GM23338 (cell line): ENCODE measurements at regions not wholly inside any gene's neighbourhood (a gene's known extent, or its start where the extent isn't known, plus 50 kb on each side); places are given as distances from the start of the nearest gene placed in this dataset.

Source experiments
- ATAC-seq: fragments of 200-7000 bp; cut with Tn5 transposase; 3 replicates; pipeline ENCODE4 v1.9.1; 2020
- DNase-seq: peaks from one replicate; pipeline ENCODE4 v3.0.0-alpha.2; 2015; ENCODE audit warnings: low spot score
- H2AFZ ChIP-seq: fragments of 200-600 bp; sonication (generic); 2 replicates; pipeline ENCODE4 v1.8.0; 2016; ENCODE audit warnings: antibody characterized with exemption, mild to moderate bottlenecking, moderate library complexity
- H3F3A ChIP-seq: fragments of 200-600 bp; sonication (generic); replicated peaks from 2 replicates; pipeline ENCODE4 v1.8.0; 2017; ENCODE audit warnings: antibody characterized with exemption, mixed run types, low read depth
- H3K27ac ChIP-seq: fragments of 200-600 bp; sonication (generic); 2 replicates; pipeline ENCODE4 v1.6.1; 2016; ENCODE audit warnings: low read depth
- H3K27me3 ChIP-seq: fragments of 200-600 bp; sonication (generic); 2 replicates; pipeline ENCODE4 v1.8.0; 2016; ENCODE audit warnings: mild to moderate bottlenecking, mixed run types, moderate library complexity; ENCODE audit not compliant: insufficient read depth
- H3K36me3 ChIP-seq: fragments of 200-600 bp; sonication (generic); 2 replicates; pipeline ENCODE4 v1.8.0; 2016; ENCODE audit warnings: mild to moderate bottlenecking; ENCODE audit not compliant: insufficient read depth
- H3K4me1 ChIP-seq: fragments of 200-600 bp; sonication (generic); 2 replicates; pipeline ENCODE4 v1.8.0; 2016; ENCODE audit warnings: mild to moderate bottlenecking, moderate library complexity; ENCODE audit not compliant: insufficient read depth
- H3K4me2 ChIP-seq: fragments of 200-600 bp; sonication (generic); 2 replicates; pipeline ENCODE4 v1.7.1; 2017; ENCODE audit warnings: mixed run types
- H3K4me3 ChIP-seq: fragments of 200-600 bp; sonication (generic); 2 replicates; pipeline ENCODE4 v1.6.1; 2016; ENCODE audit warnings: mixed run types
- H3K79me2 ChIP-seq: fragments of 200-600 bp; sonication (generic); replicated peaks from 2 replicates; pipeline ENCODE4 v1.8.0; 2017; ENCODE audit warnings: mild to moderate bottlenecking; ENCODE audit not compliant: insufficient read depth
- H3K9me2 ChIP-seq: fragments of 200-600 bp; sonication (generic); 2 replicates; pipeline ENCODE4 v1.8.0; 2017; ENCODE audit not compliant: insufficient read depth
- H4K20me1 ChIP-seq: fragments of 200-600 bp; sonication (generic); replicated peaks from 2 replicates; pipeline ENCODE4 v1.8.0; 2017; ENCODE audit warnings: mild to moderate bottlenecking; ENCODE audit not compliant: insufficient read depth
- H3K27ac Mint-ChIP-seq: 2 replicates; pipeline ENCODE4 v1.8.0; 2020; ENCODE audit warnings: inconsistent platforms, mild to moderate bottlenecking, moderate library complexity, mixed read lengths
- H3K27me3 Mint-ChIP-seq: 3 replicates; pipeline ENCODE4 v1.8.0; 2022; ENCODE audit warnings: low read depth, mild to moderate bottlenecking, moderate library complexity, mixed read lengths, inconsistent platforms; ENCODE audit not compliant: insufficient read depth, poor library complexity
- H3K36me3 Mint-ChIP-seq: 3 replicates; pipeline ENCODE4 v1.8.0; 2021; ENCODE audit warnings: low read depth, mild to moderate bottlenecking, inconsistent platforms, moderate library complexity, mixed read lengths
- H3K4me1 Mint-ChIP-seq: 3 replicates; pipeline ENCODE4 v1.8.0; 2020; ENCODE audit warnings: mild to moderate bottlenecking, inconsistent platforms, mixed read lengths
- H3K4me3 Mint-ChIP-seq: 3 replicates; pipeline ENCODE4 v1.8.0; 2021; ENCODE audit warnings: moderate library complexity, mild to moderate bottlenecking, inconsistent platforms, mixed read lengths
- H3K9me3 Mint-ChIP-seq: 3 replicates; pipeline ENCODE4 v1.8.0; 2020; ENCODE audit warnings: moderate library complexity, mild to moderate bottlenecking, inconsistent platforms, mixed read lengths
- CREB1 ChIP-seq: fragments of 250-450 bp; sonication (Bioruptor Pico); IDR thresholded peaks from 2 replicates; pipeline ENCODE4 v1.5.0; 2020; ENCODE audit warnings: low read depth, mild to moderate bottlenecking, moderate library complexity
- EZH2 ChIP-seq: fragments of 200-600 bp; sonication (generic); IDR thresholded peaks from one replicate; pipeline ENCODE4 v1.8.0; 2017; ENCODE audit warnings: antibody characterized with exemption, mild to moderate bottlenecking, low read depth; ENCODE audit not compliant: unreplicated experiment
- EZH2phosphoT487 ChIP-seq: fragments of 200-600 bp; sonication (generic); IDR thresholded peaks from one replicate; pipeline ENCODE4 v1.8.1; 2018; ENCODE audit warnings: antibody characterized with exemption; ENCODE audit not compliant: unreplicated experiment
- JUNB ChIP-seq: IDR thresholded peaks from one replicate; pipeline ENCODE4 v1.6.1; 2016; ENCODE audit warnings: antibody characterized with exemption; ENCODE audit not compliant: unreplicated experiment
- NANOG ChIP-seq: IDR thresholded peaks from 2 replicates; pipeline ENCODE4 v1.6.1; 2016; ENCODE audit warnings: antibody characterized with exemption, borderline replicate concordance
- POLR2AphosphoS5 ChIP-seq: IDR thresholded peaks from 2 replicates; pipeline ENCODE4 v1.6.1; 2016; ENCODE audit warnings: antibody characterized with exemption, low read depth
- STAT1 ChIP-seq: IDR thresholded peaks from one replicate; pipeline ENCODE4 v1.6.1; 2016; ENCODE audit warnings: antibody characterized with exemption; ENCODE audit not compliant: unreplicated experiment
- ZNF114 ChIP-seq: fragments of 250-450 bp; sonication (Bioruptor Pico); IDR thresholded peaks from 2 replicates; pipeline ENCODE4 v1.5.0; 2020; ENCODE audit warnings: mild to moderate bottlenecking, moderate library complexity
- ZNF331 ChIP-seq: fragments of 250-450 bp; sonication (Bioruptor Pico); IDR thresholded peaks from 2 replicates; pipeline ENCODE4 v1.5.0; 2020; ENCODE audit warnings: low read depth, mild to moderate bottlenecking, moderate library complexity
- TF ChIP-seq, protein P1 (sequence below): fragments of 250-450 bp; sonication (Bioruptor Pico); IDR thresholded peaks from 2 replicates; pipeline ENCODE4 v1.5.0; 2020; ENCODE audit warnings: mild to moderate bottlenecking, moderate library complexity
- TF ChIP-seq, protein P2 (sequence below), 2 experiments: fragments of 200-600 bp in 1 of 2; sonication (generic) in 1 of 2; conservative IDR thresholded peaks; 2 replicates each; pipeline versions ENCODE4 v1.5.1 to v1.6.1; 2016 to 2017; ENCODE audit warnings: antibody characterized with exemption in 2 of 2, low read depth in 2 of 2, mild to moderate bottlenecking in 2 of 2, moderate library complexity in 1 of 2
- TF ChIP-seq, protein P3 (sequence below): IDR thresholded peaks from one replicate; pipeline ENCODE4 v1.6.1; 2018; ENCODE audit warnings: antibody characterized with exemption; ENCODE audit not compliant: unreplicated experiment
- TF ChIP-seq, protein P4 (sequence below): IDR thresholded peaks from 2 replicates; pipeline ENCODE4 v1.6.1; 2016; ENCODE audit warnings: antibody characterized with exemption

DNA sequence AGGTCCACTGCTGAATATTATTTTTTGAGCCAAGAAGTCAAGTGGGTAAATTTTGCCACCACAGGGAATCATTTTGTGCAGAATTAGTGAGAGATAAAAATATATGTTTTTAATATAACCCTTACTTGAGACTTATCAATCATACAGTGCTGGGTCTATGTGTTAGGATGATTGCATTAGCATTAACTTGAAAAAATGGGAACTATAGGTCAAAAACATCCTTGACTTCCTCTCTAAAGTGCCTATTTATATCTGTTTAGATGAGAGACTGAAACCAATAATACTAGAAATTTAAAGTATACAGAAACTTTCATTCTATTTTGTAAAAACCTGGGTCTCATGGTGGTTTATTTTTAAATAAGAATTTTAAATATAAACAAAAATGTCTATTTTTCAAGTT is 65.1 kb upstream of the CARD18 start:
- H3K4me1 ChIP-seq: no peaks in the 10 kb centered on the region
- H3K4me2 ChIP-seq: no peak overlapping the region
- DNase-seq (no peak), ATAC-seq (no peak)
- no peak overlapping the region for H3K4me3 ChIP-seq
- H3K79me2 ChIP-seq: no peaks in the 10 kb centered on the region
- H3K36me3 ChIP-seq: no peaks in the 10 kb centered on the region
- TF ChIP-seq, protein P1, sequence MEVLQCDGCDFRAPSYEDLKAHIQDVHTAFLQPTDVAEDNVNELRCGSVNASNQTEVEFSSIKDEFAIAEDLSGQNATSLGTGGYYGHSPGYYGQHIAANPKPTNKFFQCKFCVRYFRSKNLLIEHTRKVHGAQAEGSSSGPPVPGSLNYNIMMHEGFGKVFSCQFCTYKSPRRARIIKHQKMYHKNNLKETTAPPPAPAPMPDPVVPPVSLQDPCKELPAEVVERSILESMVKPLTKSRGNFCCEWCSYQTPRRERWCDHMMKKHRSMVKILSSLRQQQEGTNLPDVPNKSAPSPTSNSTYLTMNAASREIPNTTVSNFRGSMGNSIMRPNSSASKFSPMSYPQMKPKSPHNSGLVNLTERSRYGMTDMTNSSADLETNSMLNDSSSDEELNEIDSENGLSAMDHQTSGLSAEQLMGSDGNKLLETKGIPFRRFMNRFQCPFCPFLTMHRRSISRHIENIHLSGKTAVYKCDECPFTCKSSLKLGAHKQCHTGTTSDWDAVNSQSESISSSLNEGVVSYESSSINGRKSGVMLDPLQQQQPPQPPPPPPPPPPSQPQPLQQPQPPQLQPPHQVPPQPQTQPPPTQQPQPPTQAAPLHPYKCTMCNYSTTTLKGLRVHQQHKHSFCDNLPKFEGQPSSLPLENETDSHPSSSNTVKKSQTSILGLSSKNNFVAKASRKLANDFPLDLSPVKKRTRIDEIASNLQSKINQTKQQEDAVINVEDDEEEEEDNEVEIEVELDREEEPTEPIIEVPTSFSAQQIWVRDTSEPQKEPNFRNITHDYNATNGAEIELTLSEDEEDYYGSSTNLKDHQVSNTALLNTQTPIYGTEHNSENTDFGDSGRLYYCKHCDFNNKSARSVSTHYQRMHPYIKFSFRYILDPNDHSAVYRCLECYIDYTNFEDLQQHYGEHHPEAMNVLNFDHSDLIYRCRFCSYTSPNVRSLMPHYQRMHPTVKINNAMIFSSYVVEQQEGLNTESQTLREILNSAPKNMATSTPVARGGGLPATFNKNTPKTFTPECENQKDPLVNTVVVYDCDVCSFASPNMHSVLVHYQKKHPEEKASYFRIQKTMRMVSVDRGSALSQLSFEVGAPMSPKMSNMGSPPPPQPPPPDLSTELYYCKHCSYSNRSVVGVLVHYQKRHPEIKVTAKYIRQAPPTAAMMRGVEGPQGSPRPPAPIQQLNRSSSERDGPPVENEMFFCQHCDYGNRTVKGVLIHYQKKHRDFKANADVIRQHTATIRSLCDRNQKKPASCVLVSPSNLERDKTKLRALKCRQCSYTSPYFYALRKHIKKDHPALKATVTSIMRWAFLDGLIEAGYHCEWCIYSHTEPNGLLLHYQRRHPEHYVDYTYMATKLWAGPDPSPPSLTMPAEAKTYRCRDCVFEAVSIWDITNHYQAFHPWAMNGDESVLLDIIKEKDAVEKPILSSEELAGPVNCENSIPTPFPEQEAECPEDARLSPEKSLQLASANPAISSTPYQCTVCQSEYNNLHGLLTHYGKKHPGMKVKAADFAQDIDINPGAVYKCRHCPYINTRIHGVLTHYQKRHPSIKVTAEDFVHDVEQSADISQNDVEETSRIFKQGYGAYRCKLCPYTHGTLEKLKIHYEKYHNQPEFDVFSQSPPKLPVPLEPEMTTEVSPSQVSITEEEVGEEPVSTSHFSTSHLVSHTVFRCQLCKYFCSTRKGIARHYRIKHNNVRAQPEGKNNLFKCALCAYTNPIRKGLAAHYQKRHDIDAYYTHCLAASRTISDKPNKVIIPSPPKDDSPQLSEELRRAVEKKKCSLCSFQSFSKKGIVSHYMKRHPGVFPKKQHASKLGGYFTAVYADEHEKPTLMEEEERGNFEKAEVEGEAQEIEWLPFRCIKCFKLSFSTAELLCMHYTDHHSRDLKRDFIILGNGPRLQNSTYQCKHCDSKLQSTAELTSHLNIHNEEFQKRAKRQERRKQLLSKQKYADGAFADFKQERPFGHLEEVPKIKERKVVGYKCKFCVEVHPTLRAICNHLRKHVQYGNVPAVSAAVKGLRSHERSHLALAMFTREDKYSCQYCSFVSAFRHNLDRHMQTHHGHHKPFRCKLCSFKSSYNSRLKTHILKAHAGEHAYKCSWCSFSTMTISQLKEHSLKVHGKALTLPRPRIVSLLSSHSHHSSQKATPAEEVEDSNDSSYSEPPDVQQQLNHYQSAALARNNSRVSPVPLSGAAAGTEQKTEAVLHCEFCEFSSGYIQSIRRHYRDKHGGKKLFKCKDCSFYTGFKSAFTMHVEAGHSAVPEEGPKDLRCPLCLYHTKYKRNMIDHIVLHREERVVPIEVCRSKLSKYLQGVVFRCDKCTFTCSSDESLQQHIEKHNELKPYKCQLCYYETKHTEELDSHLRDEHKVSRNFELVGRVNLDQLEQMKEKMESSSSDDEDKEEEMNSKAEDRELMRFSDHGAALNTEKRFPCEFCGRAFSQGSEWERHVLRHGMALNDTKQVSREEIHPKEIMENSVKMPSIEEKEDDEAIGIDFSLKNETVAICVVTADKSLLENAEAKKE (CRISPR knock-in tag): no peak
- TF ChIP-seq EZH2phosphoT487 (no peak), STAT1 (no peak), JUNB (no peak), NANOG (no peak), EZH2 (no peak), ZNF114 (CRISPR knock-in tag) (no peak), CREB1 (CRISPR knock-in tag) (no peak), ZNF331 (CRISPR knock-in tag) (no peak), POLR2AphosphoS5 (no peak)
- TF ChIP-seq, protein P2, sequence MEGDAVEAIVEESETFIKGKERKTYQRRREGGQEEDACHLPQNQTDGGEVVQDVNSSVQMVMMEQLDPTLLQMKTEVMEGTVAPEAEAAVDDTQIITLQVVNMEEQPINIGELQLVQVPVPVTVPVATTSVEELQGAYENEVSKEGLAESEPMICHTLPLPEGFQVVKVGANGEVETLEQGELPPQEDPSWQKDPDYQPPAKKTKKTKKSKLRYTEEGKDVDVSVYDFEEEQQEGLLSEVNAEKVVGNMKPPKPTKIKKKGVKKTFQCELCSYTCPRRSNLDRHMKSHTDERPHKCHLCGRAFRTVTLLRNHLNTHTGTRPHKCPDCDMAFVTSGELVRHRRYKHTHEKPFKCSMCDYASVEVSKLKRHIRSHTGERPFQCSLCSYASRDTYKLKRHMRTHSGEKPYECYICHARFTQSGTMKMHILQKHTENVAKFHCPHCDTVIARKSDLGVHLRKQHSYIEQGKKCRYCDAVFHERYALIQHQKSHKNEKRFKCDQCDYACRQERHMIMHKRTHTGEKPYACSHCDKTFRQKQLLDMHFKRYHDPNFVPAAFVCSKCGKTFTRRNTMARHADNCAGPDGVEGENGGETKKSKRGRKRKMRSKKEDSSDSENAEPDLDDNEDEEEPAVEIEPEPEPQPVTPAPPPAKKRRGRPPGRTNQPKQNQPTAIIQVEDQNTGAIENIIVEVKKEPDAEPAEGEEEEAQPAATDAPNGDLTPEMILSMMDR (conservative IDR thresholded peaks at IDR 0.05; ENCODE audit: low read depth in 2 of 2): no peak
- TF ChIP-seq, protein P3, sequence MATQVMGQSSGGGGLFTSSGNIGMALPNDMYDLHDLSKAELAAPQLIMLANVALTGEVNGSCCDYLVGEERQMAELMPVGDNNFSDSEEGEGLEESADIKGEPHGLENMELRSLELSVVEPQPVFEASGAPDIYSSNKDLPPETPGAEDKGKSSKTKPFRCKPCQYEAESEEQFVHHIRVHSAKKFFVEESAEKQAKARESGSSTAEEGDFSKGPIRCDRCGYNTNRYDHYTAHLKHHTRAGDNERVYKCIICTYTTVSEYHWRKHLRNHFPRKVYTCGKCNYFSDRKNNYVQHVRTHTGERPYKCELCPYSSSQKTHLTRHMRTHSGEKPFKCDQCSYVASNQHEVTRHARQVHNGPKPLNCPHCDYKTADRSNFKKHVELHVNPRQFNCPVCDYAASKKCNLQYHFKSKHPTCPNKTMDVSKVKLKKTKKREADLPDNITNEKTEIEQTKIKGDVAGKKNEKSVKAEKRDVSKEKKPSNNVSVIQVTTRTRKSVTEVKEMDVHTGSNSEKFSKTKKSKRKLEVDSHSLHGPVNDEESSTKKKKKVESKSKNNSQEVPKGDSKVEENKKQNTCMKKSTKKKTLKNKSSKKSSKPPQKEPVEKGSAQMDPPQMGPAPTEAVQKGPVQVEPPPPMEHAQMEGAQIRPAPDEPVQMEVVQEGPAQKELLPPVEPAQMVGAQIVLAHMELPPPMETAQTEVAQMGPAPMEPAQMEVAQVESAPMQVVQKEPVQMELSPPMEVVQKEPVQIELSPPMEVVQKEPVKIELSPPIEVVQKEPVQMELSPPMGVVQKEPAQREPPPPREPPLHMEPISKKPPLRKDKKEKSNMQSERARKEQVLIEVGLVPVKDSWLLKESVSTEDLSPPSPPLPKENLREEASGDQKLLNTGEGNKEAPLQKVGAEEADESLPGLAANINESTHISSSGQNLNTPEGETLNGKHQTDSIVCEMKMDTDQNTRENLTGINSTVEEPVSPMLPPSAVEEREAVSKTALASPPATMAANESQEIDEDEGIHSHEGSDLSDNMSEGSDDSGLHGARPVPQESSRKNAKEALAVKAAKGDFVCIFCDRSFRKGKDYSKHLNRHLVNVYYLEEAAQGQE: no peak
- TF ChIP-seq, protein P4, sequence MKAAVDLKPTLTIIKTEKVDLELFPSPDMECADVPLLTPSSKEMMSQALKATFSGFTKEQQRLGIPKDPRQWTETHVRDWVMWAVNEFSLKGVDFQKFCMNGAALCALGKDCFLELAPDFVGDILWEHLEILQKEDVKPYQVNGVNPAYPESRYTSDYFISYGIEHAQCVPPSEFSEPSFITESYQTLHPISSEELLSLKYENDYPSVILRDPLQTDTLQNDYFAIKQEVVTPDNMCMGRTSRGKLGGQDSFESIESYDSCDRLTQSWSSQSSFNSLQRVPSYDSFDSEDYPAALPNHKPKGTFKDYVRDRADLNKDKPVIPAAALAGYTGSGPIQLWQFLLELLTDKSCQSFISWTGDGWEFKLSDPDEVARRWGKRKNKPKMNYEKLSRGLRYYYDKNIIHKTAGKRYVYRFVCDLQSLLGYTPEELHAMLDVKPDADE: no peak
- H3K9me3 Mint-ChIP-seq: no peaks in the 10 kb centered on the region
- H3K36me3 Mint-ChIP-seq: no peaks in the 10 kb centered on the region
- H3K4me1 Mint-ChIP-seq: no peaks in the 10 kb centered on the region
- H3K27ac Mint-ChIP-seq: no peak overlapping the region
- H4K20me1 ChIP-seq: no peaks in the 10 kb centered on the region
- no peak overlapping the region for H2AFZ ChIP-seq
- H3K27me3 ChIP-seq: no peaks in the 10 kb centered on the region
- H3K4me3 Mint-ChIP-seq: no peak overlapping the region
- H3K27me3 Mint-ChIP-seq: no peaks in the 10 kb centered on the region
- H3K9me2 ChIP-seq: no peaks in the 10 kb centered on the region; the same call in 1 of the 2 replicates
- H3F3A ChIP-seq: no peaks in the 10 kb centered on the region
- no peak overlapping the region for H3K27ac ChIP-seq
